ENCODE measurements at regions not wholly inside any gene's neighbourhood (a gene's known extent, or its start where the extent isn't known, plus 50 kb on each side); places are given as distances from the start of the nearest gene placed in this dataset.

- H3K9me3 ChIP-seq (ENCODE audit: control insufficient read depth in 1 of 2, low read length in 2 of 2): peaks cover 0 to 5% of the 10 kb centered on the region in 2 donors
- no peaks in the 10 kb centered on the region for H3K36me3 ChIP-seq (ENCODE audit: control insufficient read depth in 1 of 2, insufficient read depth in 2 of 2, low read length in 2 of 2)
- H3K27me3 ChIP-seq (ENCODE audit: control insufficient read depth in 1 of 2, insufficient read depth in 2 of 2, low read length in 2 of 2): no peaks in the 10 kb centered on the region
- H3K9ac ChIP-seq (ENCODE audit: low read depth in 1 of 2, low read length in 2 of 2): no peak overlapping the region
- H3K27ac ChIP-seq (ENCODE audit: low read depth, low read length): no peak overlapping the region
- H3K4me1 ChIP-seq (ENCODE audit: control insufficient read depth in 1 of 2, insufficient read depth in 2 of 2, low read length in 2 of 2): no peaks in the 10 kb centered on the region
- no peak overlapping the region for H3K4me3 ChIP-seq (ENCODE audit: low read depth in 1 of 2, low read length in 2 of 2)
These were observed 982.2 kb downstream of the TLE1 start for GRCh38 chr9:80707120-80707519.

GRCh38 chr9:80701061-80701460 is 988.3 kb downstream of the TLE1 start:
- peaks cover 0 to 9% of the 10 kb centered on the region in 2 donors for H3K9me3 ChIP-seq (ENCODE audit: control insufficient read depth in 1 of 2, low read length in 2 of 2)
- no peaks in the 10 kb centered on the region for H3K27me3 ChIP-seq (ENCODE audit: control insufficient read depth in 1 of 2, insufficient read depth in 2 of 2, low read length in 2 of 2)
- H3K27ac ChIP-seq (ENCODE audit: low read depth, low read length): no peak overlapping the region
- no peak overlapping the region for H3K9ac ChIP-seq (ENCODE audit: low read depth in 1 of 2, low read length in 2 of 2)
- peaks cover 0 to 8% of the 10 kb centered on the region in 2 donors for H3K4me1 ChIP-seq (ENCODE audit: control insufficient read depth in 1 of 2, insufficient read depth in 2 of 2, low read length in 2 of 2)
- no peaks in the 10 kb centered on the region for H3K36me3 ChIP-seq (ENCODE audit: control insufficient read depth in 1 of 2, insufficient read depth in 2 of 2, low read length in 2 of 2)
- H3K4me3 ChIP-seq (ENCODE audit: low read depth in 1 of 2, low read length in 2 of 2): no peak overlapping the region

GRCh38 chr9:80699511-80699998 is 989.8 kb downstream of the TLE1 start:
- Histone ChIP-seq H3K4me3 (ENCODE audit: low read depth in 1 of 2, low read length in 2 of 2) (no peak overlapping the region), H3K4me1 (ENCODE audit: control insufficient read depth in 1 of 2, insufficient read depth in 2 of 2, low read length in 2 of 2) (peaks cover 0 to 8% of the 10 kb centered on the region in 2 donors), H3K27ac (ENCODE audit: low read depth, low read length) (no peak overlapping the region), H3K27me3 (ENCODE audit: control insufficient read depth in 1 of 2, insufficient read depth in 2 of 2, low read length in 2 of 2) (no peaks in the 10 kb centered on the region), H3K36me3 (ENCODE audit: control insufficient read depth in 1 of 2, insufficient read depth in 2 of 2, low read length in 2 of 2) (no peaks in the 10 kb centered on the region), H3K9ac (ENCODE audit: low read depth in 1 of 2, low read length in 2 of 2) (no peak overlapping the region), H3K9me3 (ENCODE audit: control insufficient read depth in 1 of 2, low read length in 2 of 2) (peaks cover 0 to 9% of the 10 kb centered on the region in 2 donors)

- Histone ChIP-seq H3K4me1 (ENCODE audit: control insufficient read depth in 1 of 2, insufficient read depth in 2 of 2, low read length in 2 of 2) (peaks cover 0 to 8% of the 10 kb centered on the region in 2 donors), H3K4me3 (ENCODE audit: low read depth in 1 of 2, low read length in 2 of 2) (no peak overlapping the region), H3K36me3 (ENCODE audit: control insufficient read depth in 1 of 2, insufficient read depth in 2 of 2, low read length in 2 of 2) (no peaks in the 10 kb centered on the region), H3K9me3 (ENCODE audit: control insufficient read depth in 1 of 2, low read length in 2 of 2) (peaks cover 0 to 8% of the 10 kb centered on the region in 2 donors), H3K27me3 (ENCODE audit: control insufficient read depth in 1 of 2, insufficient read depth in 2 of 2, low read length in 2 of 2) (no peaks in the 10 kb centered on the region), H3K9ac (ENCODE audit: low read depth in 1 of 2, low read length in 2 of 2) (no peak overlapping the region), H3K27ac (ENCODE audit: low read depth, low read length) (no peak overlapping the region)
These were observed 990.5 kb downstream of the TLE1 start for GRCh38 chr9:80698725-80699410.

GRCh38 chr9:80692751-80693150 is 996.6 kb downstream of the TLE1 start:
- Histone ChIP-seq H3K9ac (ENCODE audit: low read depth in 1 of 2, low read length in 2 of 2) (no peak overlapping the region), H3K4me3 (ENCODE audit: low read depth in 1 of 2, low read length in 2 of 2) (no peak overlapping the region), H3K4me1 (ENCODE audit: control insufficient read depth in 1 of 2, insufficient read depth in 2 of 2, low read length in 2 of 2) (no peaks in the 10 kb centered on the region), H3K27ac (ENCODE audit: low read depth, low read length) (no peak overlapping the region), H3K36me3 (ENCODE audit: control insufficient read depth in 1 of 2, insufficient read depth in 2 of 2, low read length in 2 of 2) (no peaks in the 10 kb centered on the region), H3K9me3 (ENCODE audit: control insufficient read depth in 1 of 2, low read length in 2 of 2) (peaks cover 4 to 7% of the 10 kb centered on the region in 2 donors), H3K27me3 (ENCODE audit: control insufficient read depth in 1 of 2, insufficient read depth in 2 of 2, low read length in 2 of 2) (no peaks in the 10 kb centered on the region)

- H3K27ac ChIP-seq (ENCODE audit: low read depth, low read length): no peak overlapping the region
- H3K4me1 ChIP-seq (ENCODE audit: control insufficient read depth in 1 of 2, insufficient read depth in 2 of 2, low read length in 2 of 2): no peaks in the 10 kb centered on the region
- no peaks in the 10 kb centered on the region for H3K27me3 ChIP-seq (ENCODE audit: control insufficient read depth in 1 of 2, insufficient read depth in 2 of 2, low read length in 2 of 2)
These were observed 998.1 kb downstream of the TLE1 start for GRCh38 chr9:80691229-80691628.

GRCh38 chr9:80690349-80690939 is 998.9 kb downstream of the TLE1 start:
- H3K27ac ChIP-seq (ENCODE audit: low read depth, low read length): no peak overlapping the region

More at GRCh38 chr9:80691229-80691628, 998.1 kb downstream of the TLE1 start:
- Histone ChIP-seq H3K4me3 (ENCODE audit: low read depth in 1 of 2, low read length in 2 of 2) (no peak overlapping the region), H3K9ac (ENCODE audit: low read depth in 1 of 2, low read length in 2 of 2) (no peak overlapping the region), H3K36me3 (ENCODE audit: control insufficient read depth in 1 of 2, insufficient read depth in 2 of 2, low read length in 2 of 2) (no peaks in the 10 kb centered on the region), H3K9me3 (ENCODE audit: control insufficient read depth in 1 of 2, low read length in 2 of 2) (peaks cover 0 to 7% of the 10 kb centered on the region in 2 donors)

GRCh38 chr9:80679916-80680315 is 1009.4 kb downstream of the TLE1 start:
- Histone ChIP-seq H3K9ac (ENCODE audit: low read depth in 1 of 2, low read length in 2 of 2) (no peak overlapping the region), H3K9me3 (ENCODE audit: control insufficient read depth in 1 of 2, low read length in 2 of 2) (no peaks in the 10 kb centered on the region), H3K4me1 (ENCODE audit: control insufficient read depth in 1 of 2, insufficient read depth in 2 of 2, low read length in 2 of 2) (no peaks in the 10 kb centered on the region), H3K36me3 (ENCODE audit: control insufficient read depth in 1 of 2, insufficient read depth in 2 of 2, low read length in 2 of 2) (no peaks in the 10 kb centered on the region), H3K4me3 (ENCODE audit: low read depth in 1 of 2, low read length in 2 of 2) (no peak overlapping the region), H3K27ac (ENCODE audit: low read depth, low read length) (no peak overlapping the region), H3K27me3 (ENCODE audit: control insufficient read depth in 1 of 2, insufficient read depth in 2 of 2, low read length in 2 of 2) (no peaks in the 10 kb centered on the region)

More at GRCh38 chr9:80690349-80690939, 998.9 kb downstream of the TLE1 start:
- Histone ChIP-seq H3K4me1 (ENCODE audit: control insufficient read depth in 1 of 2, insufficient read depth in 2 of 2, low read length in 2 of 2) (no peaks in the 10 kb centered on the region), H3K9me3 (ENCODE audit: control insufficient read depth in 1 of 2, low read length in 2 of 2) (peaks cover 0 to 7% of the 10 kb centered on the region in 2 donors), H3K27me3 (ENCODE audit: control insufficient read depth in 1 of 2, insufficient read depth in 2 of 2, low read length in 2 of 2) (no peaks in the 10 kb centered on the region), H3K36me3 (ENCODE audit: control insufficient read depth in 1 of 2, insufficient read depth in 2 of 2, low read length in 2 of 2) (no peaks in the 10 kb centered on the region), H3K4me3 (ENCODE audit: low read depth in 1 of 2, low read length in 2 of 2) (no peak overlapping the region), H3K9ac (ENCODE audit: low read depth in 1 of 2, low read length in 2 of 2) (no peak overlapping the region)

- Histone ChIP-seq H3K9ac (ENCODE audit: low read depth in 1 of 2, low read length in 2 of 2) (no peak overlapping the region), H3K4me3 (ENCODE audit: low read depth in 1 of 2, low read length in 2 of 2) (no peak overlapping the region), H3K36me3 (ENCODE audit: control insufficient read depth in 1 of 2, insufficient read depth in 2 of 2, low read length in 2 of 2) (no peaks in the 10 kb centered on the region), H3K4me1 (ENCODE audit: control insufficient read depth in 1 of 2, insufficient read depth in 2 of 2, low read length in 2 of 2) (no peaks in the 10 kb centered on the region), H3K27me3 (ENCODE audit: control insufficient read depth in 1 of 2, insufficient read depth in 2 of 2, low read length in 2 of 2) (no peaks in the 10 kb centered on the region), H3K27ac (ENCODE audit: low read depth, low read length) (no peak overlapping the region), H3K9me3 (ENCODE audit: control insufficient read depth in 1 of 2, low read length in 2 of 2) (no peaks in the 10 kb centered on the region)
These were observed 1010.4 kb downstream of the TLE1 start for GRCh38 chr9:80678906-80679305.

- no peak overlapping the region for H3K9ac ChIP-seq (ENCODE audit: low read depth in 1 of 2, low read length in 2 of 2)
- no peak overlapping the region for H3K27ac ChIP-seq (ENCODE audit: low read depth, low read length)
- H3K4me3 ChIP-seq (ENCODE audit: low read depth in 1 of 2, low read length in 2 of 2): no peak overlapping the region
- H3K9me3 ChIP-seq (ENCODE audit: control insufficient read depth in 1 of 2, low read length in 2 of 2): peaks cover 5 to 11% of the 10 kb centered on the region in 2 donors
- no peaks in the 10 kb centered on the region for H3K27me3 ChIP-seq (ENCODE audit: control insufficient read depth in 1 of 2, insufficient read depth in 2 of 2, low read length in 2 of 2)
- no peaks in the 10 kb centered on the region for H3K4me1 ChIP-seq (ENCODE audit: control insufficient read depth in 1 of 2, insufficient read depth in 2 of 2, low read length in 2 of 2)
- no peaks in the 10 kb centered on the region for H3K36me3 ChIP-seq (ENCODE audit: control insufficient read depth in 1 of 2, insufficient read depth in 2 of 2, low read length in 2 of 2)
These were observed 1015.9 kb downstream of the TLE1 start for GRCh38 chr9:80673496-80673895.
